Duodenal mucosa (tissue), 2 donors: ENCODE measurements at regions not wholly inside any gene's neighbourhood (a gene's known extent, or its start where the extent isn't known, plus 50 kb on each side); places are given as distances from the start of the nearest gene placed in this dataset.
A peak's percentile ranks its signal among the peaks of the same experiment; 100 is the strongest.

Experiments
- H3K27ac ChIP-seq: one replicate; pipeline ENCODE4 v1.7.0; 2013; ENCODE audit warnings: low read depth, low read length
- H3K27me3 ChIP-seq, 2 donors: one replicate each; pipeline ENCODE4 v1.7.0; 2013; ENCODE audit warnings: low read length in 2 of 2, control low read depth in 1 of 2; ENCODE audit not compliant: insufficient read depth in 2 of 2, control insufficient read depth in 1 of 2
- H3K36me3 ChIP-seq, 2 donors: one replicate each; pipeline ENCODE4 v1.7.0; 2013; ENCODE audit warnings: low read length in 2 of 2, control low read depth in 1 of 2; ENCODE audit not compliant: insufficient read depth in 2 of 2, control insufficient read depth in 1 of 2
- H3K4me1 ChIP-seq, 2 donors: one replicate each; pipeline ENCODE4 v1.7.0; 2013; ENCODE audit warnings: low read length in 2 of 2, control low read depth in 1 of 2; ENCODE audit not compliant: insufficient read depth in 2 of 2, control insufficient read depth in 1 of 2
- H3K4me3 ChIP-seq, 2 donors: one replicate each; pipeline ENCODE4 v1.7.0; 2013; ENCODE audit warnings: low read length in 2 of 2, low read depth in 1 of 2
- H3K9ac ChIP-seq, 2 donors: one replicate each; pipeline ENCODE4 v1.7.0; 2013; ENCODE audit warnings: low read length in 2 of 2, low read depth in 1 of 2
- H3K9me3 ChIP-seq, 2 donors: one replicate each; pipeline ENCODE4 v1.7.0; 2013; ENCODE audit warnings: low read length in 2 of 2, control low read depth in 1 of 2; ENCODE audit not compliant: control insufficient read depth in 1 of 2

- Histone ChIP-seq H3K4me3 (no peak overlapping the region), H3K9me3 (no peaks in the 10 kb centered on the region), H3K9ac (no peak overlapping the region), H3K36me3 (no peaks in the 10 kb centered on the region), H3K27me3 (no peaks in the 10 kb centered on the region), H3K27ac (no peak overlapping the region), H3K4me1 (peaks cover 4 to 9% of the 10 kb centered on the region in 2 donors)
Observed at GRCh38 chr13:44131069-44131614, 242.5 kb upstream of the SERP2 start.

DNA sequence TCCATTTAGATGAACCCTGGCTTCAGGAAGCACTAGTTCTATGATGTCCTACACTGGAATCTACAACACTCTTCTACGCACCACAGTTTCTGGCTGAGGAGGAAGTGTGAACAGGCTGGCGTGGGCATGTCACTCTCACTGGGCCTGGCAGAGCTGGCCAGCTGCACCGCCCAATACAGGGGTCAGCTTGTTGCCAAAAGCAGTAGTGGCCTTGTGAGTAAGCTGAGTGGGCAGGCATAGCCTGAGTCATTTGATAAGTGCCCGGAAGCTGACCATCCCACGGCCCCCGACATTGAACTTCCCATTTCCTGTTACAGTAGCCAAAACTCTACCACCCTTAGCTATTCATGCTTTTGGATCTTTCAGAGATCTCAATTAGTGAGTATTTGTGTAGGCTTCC, 240.9 kb upstream of the SERP2 start:
- H3K27me3 ChIP-seq = no peaks in the 10 kb centered on the region
- H3K36me3 ChIP-seq = no peaks in the 10 kb centered on the region
- peaks cover 4 to 9% of the 10 kb centered on the region in 2 donors for H3K4me1 ChIP-seq
- H3K27ac ChIP-seq = no peak overlapping the region
- no peaks in the 10 kb centered on the region for H3K9me3 ChIP-seq
- H3K4me3 ChIP-seq = no peak overlapping the region
- H3K9ac ChIP-seq = no peak overlapping the region

DNA sequence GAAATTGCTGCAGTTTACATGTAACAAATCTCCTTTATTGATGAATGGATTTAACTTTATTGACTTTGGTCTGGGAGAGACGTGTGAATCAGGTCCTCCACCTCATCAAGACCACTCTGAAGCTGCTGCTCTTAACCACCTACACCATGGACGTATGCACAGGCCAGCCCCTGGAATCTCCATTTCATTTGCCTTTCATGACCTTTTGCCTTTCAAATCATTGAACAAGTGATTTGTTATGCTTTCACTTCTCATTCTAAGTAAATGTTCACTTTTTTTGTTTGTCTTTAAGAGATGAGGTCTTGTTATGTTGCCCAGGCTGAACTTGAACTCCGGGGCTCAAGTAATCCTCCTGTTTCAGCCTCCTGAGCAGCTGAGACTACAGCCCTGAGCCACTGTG, 240.0 kb upstream of the SERP2 start:
- no peaks in the 10 kb centered on the region for H3K27me3 ChIP-seq
- peaks cover 4 to 9% of the 10 kb centered on the region in 2 donors for H3K4me1 ChIP-seq
- no peak overlapping the region for H3K4me3 ChIP-seq
- no peaks in the 10 kb centered on the region for H3K36me3 ChIP-seq
- H3K27ac ChIP-seq = no peak overlapping the region
- no peaks in the 10 kb centered on the region for H3K9me3 ChIP-seq
- H3K9ac ChIP-seq = no peak overlapping the region

GRCh38 chr13:44135566-44135965, 238.1 kb upstream of the SERP2 start:
- Histone ChIP-seq H3K27ac (no peak overlapping the region), H3K4me3 (no peak overlapping the region)

DNA sequence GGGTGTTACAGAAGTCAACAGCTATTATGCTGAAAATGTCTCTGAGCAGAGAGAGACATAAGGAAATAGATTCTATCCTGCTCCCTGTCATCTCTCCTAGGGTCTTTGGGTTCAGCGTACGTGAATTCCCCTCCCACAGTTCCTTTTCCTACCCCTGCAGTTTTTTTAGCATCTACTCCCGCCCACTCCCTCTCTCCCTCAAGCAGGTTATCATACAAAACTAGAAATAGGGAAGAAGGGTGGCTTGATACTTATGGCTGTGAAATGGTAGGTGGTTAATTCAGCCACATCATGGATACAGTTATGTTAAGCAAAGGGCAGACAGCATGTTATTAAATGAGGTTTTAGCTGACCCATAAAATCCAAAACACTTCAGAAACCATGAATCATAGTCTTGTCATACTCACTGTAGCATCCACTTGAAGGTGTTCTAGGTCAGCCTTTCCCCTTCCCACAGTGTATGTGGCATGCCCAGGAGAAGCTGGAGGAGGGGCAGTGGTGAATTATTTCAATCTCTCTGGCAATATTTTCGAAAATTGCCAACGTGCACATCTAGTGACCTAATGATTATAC, 236.8 kb upstream of the SERP2 start:
- H3K4me1 ChIP-seq = peaks cover 19 to 21% of the 10 kb centered on the region in 2 donors
- no peaks in the 10 kb centered on the region for H3K27me3 ChIP-seq

More at GRCh38 chr13:44135566-44135965, 238.1 kb upstream of the SERP2 start:
- Histone ChIP-seq H3K4me1 (peaks cover 8 to 10% of the 10 kb centered on the region in 2 donors), H3K9ac (no peak overlapping the region), H3K9me3 (no peaks in the 10 kb centered on the region), H3K27me3 (no peaks in the 10 kb centered on the region), H3K36me3 (no peaks in the 10 kb centered on the region)

GRCh38 chr13:44137466-44137865, 236.2 kb upstream of the SERP2 start:
- Histone ChIP-seq H3K4me1 (peaks cover 18 to 21% of the 10 kb centered on the region in 2 donors), H3K36me3 (no peaks in the 10 kb centered on the region), H3K9ac (no peak overlapping the region), H3K27ac (no peak overlapping the region), H3K9me3 (no peaks in the 10 kb centered on the region), H3K4me3 (no peak overlapping the region), H3K27me3 (no peaks in the 10 kb centered on the region)

More for the DNA sequence above, 236.8 kb upstream of the SERP2 start:
- no peak overlapping the region for H3K27ac ChIP-seq
- H3K4me3 ChIP-seq = no peak overlapping the region
- no peak overlapping the region for H3K9ac ChIP-seq
- H3K9me3 ChIP-seq = no peaks in the 10 kb centered on the region
- H3K36me3 ChIP-seq = no peaks in the 10 kb centered on the region

GRCh38 chr13:44140146-44140545, 233.5 kb upstream of the SERP2 start:
- no peak overlapping the region for H3K9ac ChIP-seq
- H3K27me3 ChIP-seq = no peaks in the 10 kb centered on the region
- H3K27ac ChIP-seq = no peak overlapping the region
- no peak overlapping the region for H3K4me3 ChIP-seq
- H3K4me1 ChIP-seq = peaks cover 19 to 22% of the 10 kb centered on the region in 2 donors
- H3K36me3 ChIP-seq = no peaks in the 10 kb centered on the region
- no peaks in the 10 kb centered on the region for H3K9me3 ChIP-seq

DNA sequence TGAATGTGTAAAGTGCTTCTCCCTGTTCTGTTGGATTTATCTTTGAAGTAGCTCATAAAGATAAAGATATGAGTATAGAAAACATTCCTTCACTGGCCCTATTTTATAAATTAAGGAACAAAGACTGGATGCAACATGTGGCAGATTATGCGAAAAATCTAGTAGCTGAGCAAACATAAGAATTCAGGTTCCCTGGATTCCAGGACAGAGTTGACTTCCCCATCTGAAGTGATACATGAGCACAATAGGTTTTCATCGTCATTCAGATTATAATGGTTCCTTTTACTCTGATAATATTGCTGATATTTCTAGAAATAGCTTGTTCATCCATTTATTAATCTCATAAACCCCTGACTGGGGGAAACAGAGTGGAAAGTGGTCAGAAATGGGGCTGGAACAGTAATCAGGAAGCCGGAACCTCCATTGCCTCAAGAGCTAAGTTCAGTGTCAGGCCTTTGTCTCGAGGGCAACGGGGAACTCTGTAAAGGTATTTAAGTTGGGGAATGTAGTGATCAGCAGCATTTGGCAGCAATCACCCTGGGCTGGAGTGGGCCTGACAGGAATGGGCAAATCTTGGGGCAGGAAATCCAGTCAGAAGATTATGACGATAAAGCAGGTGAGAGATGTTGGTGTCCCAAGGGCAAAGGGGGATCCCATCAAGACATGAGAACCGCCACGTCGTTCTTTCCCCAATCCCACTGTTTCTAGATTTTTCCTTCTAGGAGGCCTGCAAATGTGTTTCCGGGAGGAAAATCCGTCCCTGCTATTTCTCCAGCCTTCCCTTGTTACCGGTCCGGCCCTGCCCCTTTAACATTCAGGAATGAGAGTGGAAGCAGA, 232.5 kb upstream of the SERP2 start:
- Histone ChIP-seq H3K4me3 (peak overlapping the region; percentile 71 to 77), H3K27me3 (no peaks in the 10 kb centered on the region)

DNA sequence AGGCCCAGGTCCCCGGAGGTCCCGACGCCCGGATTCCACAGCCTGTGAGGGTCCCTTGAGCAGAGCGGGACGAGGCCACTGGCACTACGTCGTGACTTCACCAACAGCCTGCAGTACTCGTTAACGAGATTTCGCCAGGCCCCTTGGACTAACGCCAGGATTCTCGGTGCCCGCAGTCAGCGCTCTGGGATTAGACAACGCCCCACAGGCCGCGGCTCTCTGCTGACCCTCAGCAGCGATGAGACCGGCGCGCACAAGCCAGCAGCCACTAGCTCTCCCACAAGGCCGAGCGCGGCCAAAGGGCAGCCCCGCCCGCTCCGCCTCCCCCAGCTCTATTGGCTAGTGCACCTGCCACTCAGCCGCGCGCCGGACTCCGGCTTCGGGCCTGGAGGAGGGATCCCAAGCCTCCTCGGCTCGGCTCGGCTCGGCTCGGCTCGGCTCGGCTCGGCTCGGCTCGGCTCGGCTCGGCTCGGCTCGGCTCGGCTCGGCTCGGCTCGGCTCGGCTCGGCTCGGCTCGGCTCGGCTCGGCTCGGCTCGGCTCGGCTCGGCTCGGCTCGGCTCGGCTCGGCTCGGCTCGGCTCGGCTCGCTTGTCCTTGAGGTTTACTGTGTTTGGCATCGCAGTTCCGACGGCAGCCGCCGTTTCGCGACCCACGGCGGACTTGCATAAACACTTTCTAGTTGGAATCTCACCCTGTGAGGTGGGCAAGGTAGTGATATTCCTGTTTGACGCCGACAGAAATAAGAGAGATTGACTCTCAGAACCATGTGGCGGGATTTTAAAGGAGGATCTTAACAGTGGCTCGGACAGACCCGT, 231.7 kb upstream of the SERP2 start:
- peaks cover 22 to 24% of the 10 kb centered on the region in 2 donors for H3K4me1 ChIP-seq
- peak overlapping the region; percentile 79 to 81 for H3K4me3 ChIP-seq
- H3K27me3 ChIP-seq = no peaks in the 10 kb centered on the region
- H3K27ac ChIP-seq = peak overlapping the region; percentile 91
- H3K9ac ChIP-seq = peak overlapping the region; percentile 89 to 94
- H3K9me3 ChIP-seq = no peaks in the 10 kb centered on the region
- H3K36me3 ChIP-seq = no peaks in the 10 kb centered on the region

More for the DNA sequence above, 232.5 kb upstream of the SERP2 start:
- peak overlapping the region; percentile 59 to 91 for H3K9ac ChIP-seq
- H3K9me3 ChIP-seq = no peaks in the 10 kb centered on the region
- no peaks in the 10 kb centered on the region for H3K36me3 ChIP-seq
- peaks cover 22 to 24% of the 10 kb centered on the region in 2 donors for H3K4me1 ChIP-seq
- H3K27ac ChIP-seq = peak overlapping the region; percentile 91
